ENCODE measurements at regions not wholly inside any gene's neighbourhood (a gene's known extent, or its start where the extent isn't known, plus 50 kb on each side); places are given as distances from the start of the nearest gene placed in this dataset.
A peak's percentile ranks its signal among the peaks of the same experiment; 100 is the strongest.
"Not testable (repeated sequence)": the region's sequence is repeated elsewhere in the genome, so short reads cannot be mapped to it uniquely, and the experiment has no call there.

DNA sequence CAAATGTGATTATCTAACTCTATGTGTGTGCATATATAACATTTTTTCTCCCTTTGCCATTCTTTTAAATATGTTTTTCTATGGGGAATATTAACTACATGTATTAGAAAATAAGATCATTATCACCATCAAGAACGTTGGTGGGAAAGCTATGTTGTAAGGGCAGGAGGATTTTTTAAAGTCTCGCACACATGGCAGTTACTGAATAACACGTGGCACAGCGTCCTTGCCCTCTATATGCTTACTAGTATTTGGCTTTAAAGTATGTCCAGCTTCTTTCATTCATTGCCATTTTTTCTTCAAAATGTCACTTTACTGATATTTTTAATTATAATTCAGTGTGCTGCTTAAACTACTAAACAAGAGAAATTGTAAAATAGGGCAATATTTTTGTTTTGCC, 944.3 kb downstream of the SOCS6 start:
- intact Hi-C loops (cut with micrococcal nuclease): no loop called here
- ChIA-PET CTCF (no interaction called here), POLR2A (no interaction called here)
- H3K9me3 Mint-ChIP-seq (ENCODE audit: unreplicated experiment): no peaks in the 10 kb centered on the region
- TF ChIP-seq, protein P1, sequence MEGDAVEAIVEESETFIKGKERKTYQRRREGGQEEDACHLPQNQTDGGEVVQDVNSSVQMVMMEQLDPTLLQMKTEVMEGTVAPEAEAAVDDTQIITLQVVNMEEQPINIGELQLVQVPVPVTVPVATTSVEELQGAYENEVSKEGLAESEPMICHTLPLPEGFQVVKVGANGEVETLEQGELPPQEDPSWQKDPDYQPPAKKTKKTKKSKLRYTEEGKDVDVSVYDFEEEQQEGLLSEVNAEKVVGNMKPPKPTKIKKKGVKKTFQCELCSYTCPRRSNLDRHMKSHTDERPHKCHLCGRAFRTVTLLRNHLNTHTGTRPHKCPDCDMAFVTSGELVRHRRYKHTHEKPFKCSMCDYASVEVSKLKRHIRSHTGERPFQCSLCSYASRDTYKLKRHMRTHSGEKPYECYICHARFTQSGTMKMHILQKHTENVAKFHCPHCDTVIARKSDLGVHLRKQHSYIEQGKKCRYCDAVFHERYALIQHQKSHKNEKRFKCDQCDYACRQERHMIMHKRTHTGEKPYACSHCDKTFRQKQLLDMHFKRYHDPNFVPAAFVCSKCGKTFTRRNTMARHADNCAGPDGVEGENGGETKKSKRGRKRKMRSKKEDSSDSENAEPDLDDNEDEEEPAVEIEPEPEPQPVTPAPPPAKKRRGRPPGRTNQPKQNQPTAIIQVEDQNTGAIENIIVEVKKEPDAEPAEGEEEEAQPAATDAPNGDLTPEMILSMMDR (IDR thresholded peaks at IDR 0.05; ENCODE audit: unreplicated experiment): no peak
- H3K36me3 Mint-ChIP-seq (ENCODE audit: insufficient read depth, unreplicated experiment): no peaks in the 10 kb centered on the region
- H3K4me1 Mint-ChIP-seq (ENCODE audit: insufficient read depth, unreplicated experiment): no peaks in the 10 kb centered on the region
- BruUV-seq (replicated peaks): no TSS peak
- DNase-seq (ENCODE audit: unreplicated experiment): no peak
- no peaks in the 10 kb centered on the region for H3K27me3 Mint-ChIP-seq (ENCODE audit: insufficient read depth, unreplicated experiment)
- H3K27ac Mint-ChIP-seq (ENCODE audit: low read depth, unreplicated experiment): no peak overlapping the region
- H3K4me3 Mint-ChIP-seq (ENCODE audit: unreplicated experiment): no peak overlapping the region

DNA sequence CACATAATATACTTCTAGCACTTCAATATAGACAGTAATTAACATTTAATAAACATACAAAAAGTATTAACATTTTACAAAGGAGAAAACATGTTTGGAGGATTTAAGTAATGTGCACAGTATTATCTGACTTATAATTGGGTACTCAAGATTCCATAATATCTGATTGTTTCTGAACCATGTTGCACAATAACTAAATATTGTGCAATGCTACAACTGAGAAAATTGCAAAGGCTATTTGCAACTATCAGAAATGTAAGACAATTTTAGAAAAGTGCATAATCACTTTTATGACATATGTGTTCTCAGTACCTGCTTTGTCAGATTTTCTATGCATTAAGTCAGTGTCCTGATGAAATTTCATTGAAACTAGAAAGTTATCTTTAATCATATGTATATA, 934.6 kb downstream of the SOCS6 start:
- CTCF ChIA-PET: interaction anchor here (0.6 kb wide), 1 partner anchor 198 kb away, joined by 3 read pairs; no protein-coding TSS in a partner anchor
- H3K36me3 Mint-ChIP-seq (ENCODE audit: insufficient read depth, unreplicated experiment): no peaks in the 10 kb centered on the region
- peak; percentile 26 for DNase-seq (ENCODE audit: unreplicated experiment)
- POLR2A ChIA-PET: no interaction called here
- TF ChIP-seq, protein P1 (IDR thresholded peaks at IDR 0.05; ENCODE audit: unreplicated experiment): no peak
- H3K4me1 Mint-ChIP-seq (ENCODE audit: insufficient read depth, unreplicated experiment): no peaks in the 10 kb centered on the region
- H3K4me3 Mint-ChIP-seq (ENCODE audit: unreplicated experiment): no peak overlapping the region
- intact Hi-C loops (cut with micrococcal nuclease): no loop called here
- no TSS peak for BruUV-seq (replicated peaks)
- H3K9me3 Mint-ChIP-seq (ENCODE audit: unreplicated experiment): no peaks in the 10 kb centered on the region
- H3K27me3 Mint-ChIP-seq (ENCODE audit: insufficient read depth, unreplicated experiment): no peaks in the 10 kb centered on the region
- H3K27ac Mint-ChIP-seq (ENCODE audit: low read depth, unreplicated experiment): no peak overlapping the region

DNA sequence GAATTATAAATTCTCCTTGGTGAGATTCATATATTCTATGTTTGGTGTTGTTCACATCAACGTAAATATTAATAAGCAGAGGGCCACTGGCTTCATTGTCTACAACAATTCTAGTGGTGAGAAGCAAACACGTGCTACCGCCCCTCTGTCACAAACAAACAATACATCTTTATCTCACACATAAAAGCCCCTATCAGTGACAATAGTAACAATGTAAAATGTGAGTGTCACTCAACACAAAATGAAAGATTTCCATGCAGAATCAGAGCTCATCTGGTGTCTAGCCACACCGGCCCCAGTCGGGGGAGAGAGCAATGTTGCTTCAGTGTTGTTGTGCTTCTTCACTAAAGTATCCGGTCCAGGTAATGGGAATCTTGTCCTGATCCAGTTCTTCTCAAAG, 932.6 kb downstream of the SOCS6 start:
- no peak for DNase-seq (ENCODE audit: unreplicated experiment)
- Mint-ChIP-seq H3K36me3 (ENCODE audit: insufficient read depth, unreplicated experiment) (no peaks in the 10 kb centered on the region), H3K27me3 (ENCODE audit: insufficient read depth, unreplicated experiment) (no peaks in the 10 kb centered on the region), H3K4me1 (ENCODE audit: insufficient read depth, unreplicated experiment) (no peaks in the 10 kb centered on the region), H3K4me3 (ENCODE audit: unreplicated experiment) (no peak overlapping the region), H3K27ac (ENCODE audit: low read depth, unreplicated experiment) (no peak overlapping the region), H3K9me3 (ENCODE audit: unreplicated experiment) (no peaks in the 10 kb centered on the region)
- intact Hi-C loops (cut with micrococcal nuclease): no loop called here
- BruUV-seq (replicated peaks): no TSS peak
- POLR2A ChIA-PET: no interaction called here
- CTCF ChIA-PET: interaction anchor here (0.6 kb wide), 2 partner anchors 9 to 40 kb away, joined by 3 read pairs; no protein-coding TSS in a partner anchor
- TF ChIP-seq, protein P1 (IDR thresholded peaks at IDR 0.05; ENCODE audit: unreplicated experiment): no peak

DNA sequence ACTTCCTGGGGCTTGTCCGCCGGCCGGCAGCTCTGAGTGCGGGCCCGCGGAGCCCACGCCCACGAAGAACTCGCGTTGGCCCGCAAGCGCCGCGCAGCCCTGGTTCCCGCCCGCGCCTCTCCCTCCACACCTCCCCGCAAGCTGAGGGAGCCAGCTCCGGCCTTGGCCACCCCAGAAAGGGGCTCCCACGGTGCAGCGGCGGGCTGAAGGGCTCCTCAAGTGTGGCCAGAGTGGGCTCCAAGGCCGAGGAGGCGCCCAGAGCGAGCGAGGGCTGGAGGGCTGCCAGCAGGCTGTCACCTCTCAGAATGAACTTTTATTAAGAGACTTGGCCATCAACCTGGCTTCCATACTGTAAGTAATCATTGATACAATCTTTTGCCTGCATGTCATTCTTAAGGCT, 923.9 kb downstream of the SOCS6 start:
- H3K36me3 Mint-ChIP-seq (ENCODE audit: insufficient read depth, unreplicated experiment); DNase-seq (ENCODE audit: unreplicated experiment); H3K9me3 Mint-ChIP-seq (ENCODE audit: unreplicated experiment); POLR2A ChIA-PET; H3K27ac Mint-ChIP-seq (ENCODE audit: low read depth, unreplicated experiment); intact Hi-C loops (cut with micrococcal nuclease); H3K4me3 Mint-ChIP-seq (ENCODE audit: unreplicated experiment); CTCF ChIA-PET; H3K27me3 Mint-ChIP-seq (ENCODE audit: insufficient read depth, unreplicated experiment); BruUV-seq (replicated peaks); H3K4me1 Mint-ChIP-seq (ENCODE audit: insufficient read depth, unreplicated experiment): not testable (repeated sequence)

DNA sequence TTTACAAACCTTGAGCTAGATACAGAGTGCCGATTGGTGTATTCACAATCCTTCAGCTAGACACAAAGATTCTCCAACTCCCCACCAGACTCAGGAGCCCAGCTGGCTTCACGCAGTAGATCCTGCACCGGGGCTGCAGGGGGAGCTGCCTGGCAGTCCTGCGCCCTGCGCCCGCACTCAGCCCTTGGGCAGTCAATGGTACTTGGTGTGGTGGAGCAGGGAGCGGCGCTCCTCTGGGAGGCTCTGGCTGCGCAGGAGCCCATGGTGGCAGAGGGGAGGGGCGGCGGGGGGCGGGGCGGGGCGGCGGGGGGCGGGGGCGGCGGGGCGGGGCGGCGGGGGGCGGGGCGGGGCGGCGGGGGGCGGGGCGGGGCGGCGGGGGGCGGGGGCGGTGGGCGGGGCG, 923.4 kb downstream of the SOCS6 start:
- Mint-ChIP-seq H3K27me3 (ENCODE audit: insufficient read depth, unreplicated experiment) (no peaks in the 10 kb centered on the region), H3K4me3 (ENCODE audit: unreplicated experiment) (no peak overlapping the region), H3K36me3 (ENCODE audit: insufficient read depth, unreplicated experiment) (no peaks in the 10 kb centered on the region), H3K4me1 (ENCODE audit: insufficient read depth, unreplicated experiment) (no peaks in the 10 kb centered on the region), H3K9me3 (ENCODE audit: unreplicated experiment) (no peaks in the 10 kb centered on the region), H3K27ac (ENCODE audit: low read depth, unreplicated experiment) (no peak overlapping the region)
- intact Hi-C loops (cut with micrococcal nuclease): no loop called here
- TF ChIP-seq, protein P1 (IDR thresholded peaks at IDR 0.05; ENCODE audit: unreplicated experiment): no peak
- POLR2A ChIA-PET: no interaction called here
- no peak for DNase-seq (ENCODE audit: unreplicated experiment)
- BruUV-seq (replicated peaks): no TSS peak
- CTCF ChIA-PET: no interaction called here

Measured in MCF 10A (cell line).